T-helper 2 cell treated with Interferon-gamma antibody and Interleukin-4, amounts not matched to agents 5 μg/mL and 100 μg/mL, for 36 hours (primary cell): ENCODE measurements at regions not wholly inside any gene's neighbourhood (a gene's known extent, or its start where the extent isn't known, plus 50 kb on each side); places are given as distances from the start of the nearest gene placed in this dataset.

ENCODE experiments used
- DNase-seq: peaks from one replicate; pipeline ENCODE4 v3.0.0; 2021; ENCODE audit warnings: low spot score
- H3K27ac Mint-ChIP-seq: one replicate; pipeline ENCODE4 v1.8.0; 2021; ENCODE audit warnings: mild to moderate bottlenecking, mixed read lengths
- H3K27me3 Mint-ChIP-seq: one replicate; pipeline ENCODE4 v1.8.0; 2021; ENCODE audit warnings: low read depth, mixed read lengths
- H3K36me3 Mint-ChIP-seq: one replicate; pipeline ENCODE4 v1.8.0; 2021; ENCODE audit warnings: low read depth, mixed read lengths
- H3K4me1 Mint-ChIP-seq: one replicate; pipeline ENCODE4 v1.8.0; 2021; ENCODE audit warnings: low read depth, mixed read lengths
- H3K4me3 Mint-ChIP-seq: one replicate; pipeline ENCODE4 v1.8.0; 2022; ENCODE audit warnings: mild to moderate bottlenecking, moderate library complexity, mixed read lengths
- H3K9me3 Mint-ChIP-seq: one replicate; pipeline ENCODE4 v1.8.0; 2021; ENCODE audit warnings: mixed read lengths

DNA sequence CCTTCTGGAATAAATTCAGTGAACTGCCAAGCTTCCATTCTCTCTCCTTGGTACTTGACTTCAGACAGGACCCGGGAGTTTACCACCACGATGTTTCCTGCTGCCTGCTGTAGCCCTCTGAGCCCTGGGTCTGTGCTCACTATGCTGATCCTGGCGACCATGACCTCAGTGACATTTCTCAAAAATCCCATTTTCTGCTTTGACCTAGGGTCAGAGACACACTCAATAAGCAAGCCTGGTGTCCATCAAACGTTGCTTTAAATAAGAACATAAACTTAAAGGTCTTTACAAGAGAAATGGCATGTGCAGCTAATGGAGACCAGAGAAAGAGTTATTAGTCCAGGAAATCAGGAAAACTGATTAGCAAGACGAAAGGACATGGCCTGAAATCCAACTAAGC, 509.7 kb upstream of the SULF2 start:
- H3K27me3 Mint-ChIP-seq: peaks cover 2% of the 10 kb centered on the region
- no peak overlapping the region for H3K27ac Mint-ChIP-seq
- H3K9me3 Mint-ChIP-seq: no peaks in the 10 kb centered on the region
- no peak overlapping the region for H3K4me3 Mint-ChIP-seq
- no peaks in the 10 kb centered on the region for H3K36me3 Mint-ChIP-seq
- DNase-seq: no peak
- H3K4me1 Mint-ChIP-seq: no peaks in the 10 kb centered on the region

DNA sequence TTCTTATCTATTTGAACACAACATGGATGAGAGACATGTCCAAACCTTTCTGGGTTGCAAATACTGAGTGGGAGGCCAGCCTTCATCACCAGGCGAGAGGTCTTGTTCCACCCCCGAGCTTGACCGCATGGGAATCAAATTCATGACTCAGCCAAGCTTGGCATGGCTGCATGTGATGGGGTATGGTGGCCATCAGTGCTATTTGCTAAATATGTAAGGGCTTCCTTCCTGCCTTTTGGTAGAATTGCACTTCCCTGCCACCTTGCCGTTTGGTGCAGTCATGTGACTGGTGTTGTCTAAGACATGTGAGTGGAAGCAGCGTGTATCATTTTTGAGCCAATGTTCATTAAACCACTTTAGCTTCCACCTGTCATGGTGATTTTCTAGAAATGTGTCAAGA, 508.9 kb upstream of the SULF2 start:
- H3K4me3 Mint-ChIP-seq: no peak overlapping the region
- H3K4me1 Mint-ChIP-seq: no peaks in the 10 kb centered on the region
- no peaks in the 10 kb centered on the region for H3K36me3 Mint-ChIP-seq
- no peak overlapping the region for H3K27ac Mint-ChIP-seq
- H3K27me3 Mint-ChIP-seq: peaks cover 2% of the 10 kb centered on the region
- no peak for DNase-seq
- no peaks in the 10 kb centered on the region for H3K9me3 Mint-ChIP-seq

- Mint-ChIP-seq H3K4me1 (no peaks in the 10 kb centered on the region), H3K9me3 (no peaks in the 10 kb centered on the region), H3K27ac (no peak overlapping the region), H3K36me3 (no peaks in the 10 kb centered on the region), H3K4me3 (no peak overlapping the region), H3K27me3 (peaks cover 2% of the 10 kb centered on the region)
- DNase-seq: no peak
Measured at GRCh38 chr20:48293671-48294070, 508.4 kb upstream of the SULF2 start.

- H3K36me3 Mint-ChIP-seq: no peaks in the 10 kb centered on the region
- H3K4me1 Mint-ChIP-seq: no peaks in the 10 kb centered on the region
- peaks cover 2% of the 10 kb centered on the region for H3K27me3 Mint-ChIP-seq
- H3K4me3 Mint-ChIP-seq: no peak overlapping the region
- no peaks in the 10 kb centered on the region for H3K9me3 Mint-ChIP-seq
- no peak for DNase-seq
- no peak overlapping the region for H3K27ac Mint-ChIP-seq
Measured at GRCh38 chr20:48292806-48293205, 507.5 kb upstream of the SULF2 start.

- peaks cover 2% of the 10 kb centered on the region for H3K27me3 Mint-ChIP-seq
- no peak overlapping the region for H3K27ac Mint-ChIP-seq
- no peaks in the 10 kb centered on the region for H3K36me3 Mint-ChIP-seq
- H3K4me1 Mint-ChIP-seq: no peaks in the 10 kb centered on the region
- no peak overlapping the region for H3K4me3 Mint-ChIP-seq
- H3K9me3 Mint-ChIP-seq: no peaks in the 10 kb centered on the region
- no peak for DNase-seq
Measured at GRCh38 chr20:48291896-48292295, 506.6 kb upstream of the SULF2 start.

DNA sequence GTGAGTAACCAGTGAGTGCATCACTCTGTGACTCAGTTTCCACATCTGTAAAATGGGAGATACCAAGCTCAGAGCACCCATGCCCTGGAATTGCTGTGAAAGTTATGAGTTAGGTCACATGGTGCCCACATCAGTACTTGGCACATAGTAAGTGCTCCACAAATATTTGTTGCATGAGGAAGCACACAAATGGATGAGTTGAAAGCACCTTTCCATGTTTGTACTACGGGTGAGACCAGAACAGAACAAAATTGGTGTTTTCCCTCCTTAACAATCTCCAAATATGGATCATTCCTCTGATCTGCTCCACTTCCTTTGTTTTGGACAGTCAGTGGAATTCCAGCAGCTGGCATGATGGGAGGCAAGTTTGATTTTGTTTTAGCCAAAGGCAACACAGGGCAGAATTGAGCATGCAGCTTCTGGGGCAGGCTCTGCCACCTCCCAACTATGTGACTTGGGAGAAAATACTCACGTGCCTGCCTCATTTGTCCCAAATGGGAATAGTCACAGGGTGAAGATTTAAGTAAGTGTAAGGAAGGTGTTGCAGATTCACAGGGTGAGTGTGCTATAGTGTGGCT, 503.7 kb upstream of the SULF2 start:
- Mint-ChIP-seq H3K27ac (no peak overlapping the region), H3K4me3 (no peak overlapping the region), H3K4me1 (no peaks in the 10 kb centered on the region), H3K9me3 (no peaks in the 10 kb centered on the region), H3K36me3 (no peaks in the 10 kb centered on the region), H3K27me3 (no peaks in the 10 kb centered on the region)
- DNase-seq: no peak

DNA sequence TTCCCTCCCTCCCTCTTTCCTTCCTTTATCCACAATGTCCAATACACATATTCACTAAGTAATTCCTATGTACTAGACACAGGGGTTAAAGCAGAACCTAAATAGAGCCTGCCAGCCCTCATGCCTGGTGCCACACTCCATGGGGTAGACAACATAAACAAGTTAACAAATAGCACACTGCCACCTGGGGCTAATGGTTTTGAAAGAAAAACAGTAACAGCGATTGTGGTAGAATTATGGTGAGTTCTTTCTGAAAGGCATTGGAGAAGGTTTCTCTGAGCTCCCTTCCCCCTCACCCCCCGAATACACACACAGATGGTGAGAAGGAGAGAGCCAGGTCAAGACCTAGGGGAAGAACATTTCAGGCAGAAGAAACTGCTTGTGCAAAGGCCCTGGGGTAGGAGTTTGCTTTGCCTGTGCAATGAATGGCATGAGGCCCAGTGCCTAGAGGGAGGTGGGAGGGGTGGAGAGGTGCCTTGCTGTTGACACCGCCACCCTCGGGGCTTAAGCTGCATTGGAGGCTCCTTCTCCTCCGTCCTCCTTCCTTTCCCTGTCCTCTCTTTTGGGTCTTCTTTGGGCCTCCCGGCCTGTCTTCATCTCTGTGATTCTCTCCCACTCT, 502.4 kb upstream of the SULF2 start:
- no peaks in the 10 kb centered on the region for H3K36me3 Mint-ChIP-seq
- no peaks in the 10 kb centered on the region for H3K9me3 Mint-ChIP-seq
- DNase-seq: no peak
- H3K27ac Mint-ChIP-seq: no peak overlapping the region
- H3K4me1 Mint-ChIP-seq: no peaks in the 10 kb centered on the region
- H3K27me3 Mint-ChIP-seq: no peaks in the 10 kb centered on the region
- no peak overlapping the region for H3K4me3 Mint-ChIP-seq

DNA sequence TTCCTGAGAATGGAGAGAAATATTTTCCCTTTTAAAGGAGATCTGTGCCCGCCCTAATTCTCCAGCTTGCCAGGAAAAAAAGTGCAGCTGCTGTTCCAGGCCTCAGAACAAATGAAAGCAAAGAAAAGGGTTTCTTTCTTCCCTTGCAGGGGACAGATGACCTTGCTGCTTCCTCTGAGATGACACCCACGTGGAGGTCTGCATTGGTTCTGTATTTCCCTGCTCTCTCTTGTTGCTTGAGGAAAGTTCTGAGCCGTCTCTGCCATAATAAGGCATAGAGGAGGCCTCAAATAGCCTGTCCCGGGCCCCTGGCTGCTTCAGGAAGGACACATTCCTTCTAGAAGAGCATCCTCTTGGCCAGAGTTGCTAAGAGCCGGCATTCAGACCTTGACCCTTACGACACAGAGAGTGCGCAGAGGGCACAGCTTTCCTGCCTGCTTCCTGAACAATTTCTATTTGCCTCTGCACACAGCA, 501.8 kb upstream of the SULF2 start:
- no peak for DNase-seq
- Mint-ChIP-seq H3K27me3 (no peaks in the 10 kb centered on the region), H3K4me3 (no peak overlapping the region), H3K4me1 (no peaks in the 10 kb centered on the region), H3K27ac (no peak overlapping the region), H3K9me3 (no peaks in the 10 kb centered on the region), H3K36me3 (no peaks in the 10 kb centered on the region)

- no peak overlapping the region for H3K4me3 Mint-ChIP-seq
- no peaks in the 10 kb centered on the region for H3K4me1 Mint-ChIP-seq
- no peak for DNase-seq
- H3K36me3 Mint-ChIP-seq: no peaks in the 10 kb centered on the region
- H3K27ac Mint-ChIP-seq: no peak overlapping the region
- H3K9me3 Mint-ChIP-seq: no peaks in the 10 kb centered on the region
- no peaks in the 10 kb centered on the region for H3K27me3 Mint-ChIP-seq
Measured at GRCh38 chr20:48286601-48287000, 501.3 kb upstream of the SULF2 start.

- DNase-seq: no peak
- Mint-ChIP-seq H3K27ac (no peak overlapping the region), H3K4me3 (no peak overlapping the region), H3K36me3 (no peaks in the 10 kb centered on the region), H3K9me3 (no peaks in the 10 kb centered on the region), H3K27me3 (no peaks in the 10 kb centered on the region), H3K4me1 (no peaks in the 10 kb centered on the region)
Measured at GRCh38 chr20:48285656-48286055, 500.4 kb upstream of the SULF2 start.

- H3K27ac Mint-ChIP-seq: no peak overlapping the region
- H3K27me3 Mint-ChIP-seq: no peaks in the 10 kb centered on the region
- H3K9me3 Mint-ChIP-seq: no peaks in the 10 kb centered on the region
Measured at GRCh38 chr20:48284837-48285236, 499.6 kb upstream of the SULF2 start.

DNA sequence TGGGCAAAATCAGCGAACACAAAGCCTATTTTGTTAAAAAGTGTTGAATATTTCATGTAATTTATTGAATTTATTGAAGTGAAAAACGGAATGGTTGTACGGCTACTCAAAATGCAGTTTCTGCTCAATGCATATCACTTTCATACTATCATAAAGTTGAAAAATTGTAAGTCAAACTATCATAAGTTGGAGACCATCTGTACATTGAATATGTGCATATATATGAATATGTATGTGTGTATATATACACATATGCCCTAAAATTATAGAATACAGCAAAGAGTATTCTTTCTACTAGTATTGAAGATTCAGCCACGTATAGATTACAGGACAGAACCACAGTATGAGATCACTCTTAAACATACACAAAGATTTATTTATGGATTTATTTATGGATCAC, 499.0 kb upstream of the SULF2 start:
- H3K27ac Mint-ChIP-seq: no peak overlapping the region
- no peak for DNase-seq
- no peaks in the 10 kb centered on the region for H3K9me3 Mint-ChIP-seq
- H3K4me3 Mint-ChIP-seq: no peak overlapping the region
- H3K4me1 Mint-ChIP-seq: no peaks in the 10 kb centered on the region
- H3K27me3 Mint-ChIP-seq: no peaks in the 10 kb centered on the region
- no peaks in the 10 kb centered on the region for H3K36me3 Mint-ChIP-seq

More at GRCh38 chr20:48284837-48285236, 499.6 kb upstream of the SULF2 start:
- no peaks in the 10 kb centered on the region for H3K36me3 Mint-ChIP-seq
- DNase-seq: no peak
- no peaks in the 10 kb centered on the region for H3K4me1 Mint-ChIP-seq
- H3K4me3 Mint-ChIP-seq: no peak overlapping the region

- no peak for DNase-seq
- Mint-ChIP-seq H3K36me3 (no peaks in the 10 kb centered on the region), H3K27ac (no peak overlapping the region), H3K27me3 (no peaks in the 10 kb centered on the region), H3K4me1 (no peaks in the 10 kb centered on the region), H3K4me3 (no peak overlapping the region), H3K9me3 (no peaks in the 10 kb centered on the region)
Measured at GRCh38 chr20:48283470-48284110, 498.3 kb upstream of the SULF2 start.

GRCh38 chr20:48282591-48283228, 497.4 kb upstream of the SULF2 start:
- Mint-ChIP-seq H3K27ac (no peak overlapping the region), H3K4me3 (no peak overlapping the region), H3K9me3 (no peaks in the 10 kb centered on the region), H3K4me1 (no peaks in the 10 kb centered on the region), H3K27me3 (peaks cover 3% of the 10 kb centered on the region), H3K36me3 (no peaks in the 10 kb centered on the region)
- no peak for DNase-seq
